ENCODE measurements at regions not wholly inside any gene's neighbourhood (a gene's known extent, or its start where the extent isn't known, plus 50 kb on each side); places are given as distances from the start of the nearest gene placed in this dataset.

- DNase-seq, result no peak
- no peak for TF ChIP-seq CTCF (IDR thresholded peaks at IDR 0.05; ENCODE audit: low read depth, low read length)
These were observed 164.9 kb upstream of the SLC27A6 start for GRCh38 chr5:128800377-128800776.

GRCh38 chr5:128813317-128814070 is 151.8 kb upstream of the SLC27A6 start:
- H3K9me3 ChIP-seq (ENCODE audit: severe bottlenecking), result no peaks in the 10 kb centered on the region
- H3K27me3 ChIP-seq (ENCODE audit: insufficient read depth, low read depth, severe bottlenecking), result no peaks in the 10 kb centered on the region
- no peak for DNase-seq
- no peaks in the 10 kb centered on the region for H3K36me3 ChIP-seq
- TF ChIP-seq CTCF (IDR thresholded peaks at IDR 0.05; ENCODE audit: low read depth, low read length), result no peak
- no peak overlapping the region for H3K4me3 ChIP-seq (ENCODE audit: low read depth, low read length)
- no peak overlapping the region for H3K27ac ChIP-seq

More at GRCh38 chr5:128800377-128800776, 164.9 kb upstream of the SLC27A6 start:
- Histone ChIP-seq H3K4me3 (ENCODE audit: low read depth, low read length) (no peak overlapping the region), H3K36me3 (no peaks in the 10 kb centered on the region), H3K27ac (no peak overlapping the region), H3K27me3 (ENCODE audit: insufficient read depth, low read depth, severe bottlenecking) (no peaks in the 10 kb centered on the region), H3K9me3 (ENCODE audit: severe bottlenecking) (no peaks in the 10 kb centered on the region)

GRCh38 chr5:128815201-128815600 is 150.1 kb upstream of the SLC27A6 start:
- DNase-seq, result no peak
- TF ChIP-seq CTCF (IDR thresholded peaks at IDR 0.05; ENCODE audit: low read depth, low read length), result no peak
- Histone ChIP-seq H3K9me3 (ENCODE audit: severe bottlenecking) (no peaks in the 10 kb centered on the region), H3K27me3 (ENCODE audit: insufficient read depth, low read depth, severe bottlenecking) (no peaks in the 10 kb centered on the region), H3K4me3 (ENCODE audit: low read depth, low read length) (no peak overlapping the region), H3K36me3 (no peaks in the 10 kb centered on the region), H3K27ac (no peak overlapping the region)

- Histone ChIP-seq H3K4me3 (ENCODE audit: low read depth, low read length) (no peak overlapping the region), H3K27me3 (ENCODE audit: insufficient read depth, low read depth, severe bottlenecking) (no peaks in the 10 kb centered on the region), H3K27ac (no peak overlapping the region), H3K9me3 (ENCODE audit: severe bottlenecking) (no peaks in the 10 kb centered on the region), H3K36me3 (no peaks in the 10 kb centered on the region)
- TF ChIP-seq CTCF (IDR thresholded peaks at IDR 0.05; ENCODE audit: low read depth, low read length), result no peak
- no peak for DNase-seq
These were observed 139.5 kb upstream of the SLC27A6 start for GRCh38 chr5:128825826-128826225.

GRCh38 chr5:128826275-128826674 is 139.0 kb upstream of the SLC27A6 start:
- Histone ChIP-seq H3K4me3 (ENCODE audit: low read depth, low read length) (no peak overlapping the region), H3K27ac (no peak overlapping the region), H3K9me3 (ENCODE audit: severe bottlenecking) (no peaks in the 10 kb centered on the region), H3K36me3 (no peaks in the 10 kb centered on the region), H3K27me3 (ENCODE audit: insufficient read depth, low read depth, severe bottlenecking) (no peaks in the 10 kb centered on the region)
- DNase-seq, result no peak
- no peak for TF ChIP-seq CTCF (IDR thresholded peaks at IDR 0.05; ENCODE audit: low read depth, low read length)

GRCh38 chr5:128836571-128836970 is 128.7 kb upstream of the SLC27A6 start:
- H3K27ac ChIP-seq, result no peak overlapping the region
- H3K27me3 ChIP-seq (ENCODE audit: insufficient read depth, low read depth, severe bottlenecking), result no peaks in the 10 kb centered on the region
- H3K36me3 ChIP-seq, result no peaks in the 10 kb centered on the region
- H3K4me3 ChIP-seq (ENCODE audit: low read depth, low read length), result no peak overlapping the region
- no peak for DNase-seq
- no peaks in the 10 kb centered on the region for H3K9me3 ChIP-seq (ENCODE audit: severe bottlenecking)
- no peak for TF ChIP-seq CTCF (IDR thresholded peaks at IDR 0.05; ENCODE audit: low read depth, low read length)
